ENCODE measurements at regions not wholly inside any gene's neighbourhood (a gene's known extent, or its start where the extent isn't known, plus 50 kb on each side); places are given as distances from the start of the nearest gene placed in this dataset.

DNA sequence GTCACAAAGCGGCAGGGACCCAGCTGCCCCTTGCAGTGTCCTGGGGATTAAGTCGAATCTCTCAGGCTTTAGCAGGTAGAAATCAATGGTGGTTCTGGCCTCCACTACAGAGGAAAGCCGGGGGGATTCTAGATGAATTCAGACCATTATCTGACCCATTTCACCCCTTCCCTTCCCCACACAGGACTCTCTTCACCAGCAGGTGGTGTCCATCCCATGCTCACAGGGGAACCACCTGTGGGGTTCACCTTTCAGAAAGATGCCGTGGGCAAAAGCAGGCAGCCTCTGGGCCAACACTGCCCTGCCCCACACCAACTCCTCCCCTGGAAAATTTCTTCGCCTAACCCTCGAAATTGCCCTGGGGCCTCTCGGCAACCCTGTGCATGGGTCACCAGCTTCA, 123.8 kb upstream of the GGTLC1 start:
- no TSS peak for BruUV-seq (replicated peaks)
- no peak overlapping the region for H3K4me2 ChIP-seq (ENCODE audit: insufficient read depth, low read length)
- no peaks in the 10 kb centered on the region for H3K9me3 ChIP-seq (replicated peaks; ENCODE audit: control insufficient read depth, insufficient read depth, low read depth, low read length)
- no peak for DNase-seq (ENCODE audit: extremely low read depth in 1 of 4, low spot score in 3 of 4)
- no peaks in the 10 kb centered on the region for H4K20me1 ChIP-seq (replicated peaks; ENCODE audit: control insufficient read depth, insufficient read depth, low read length)
- H3K79me2 ChIP-seq (ENCODE audit: control insufficient read depth, insufficient read depth, low read length) = no peaks in the 10 kb centered on the region
- no peaks in the 10 kb centered on the region for H3K27me3 ChIP-seq (ENCODE audit: control insufficient read depth in 2 of 2, insufficient read depth in 2 of 2, low read length in 2 of 2)
- no peak overlapping the region for H3K9ac ChIP-seq (ENCODE audit: insufficient read depth in 1 of 2, low read depth in 2 of 2, low read length in 2 of 2)
- intact Hi-C loops (cut with micrococcal nuclease) (no loop called here), in situ Hi-C loops (cut with MboI) (no loop called here)
- H3K9me1 ChIP-seq (ENCODE audit: control insufficient read depth, insufficient read depth, low read length) = no peaks in the 10 kb centered on the region
- FAIRE-seq = no peak
- no peak for ATAC-seq
- no peak overlapping the region for H3K27ac ChIP-seq (ENCODE audit: extremely low read depth, low read depth, low read length)
- POLR2A ChIA-PET = no interaction called here
- no peaks in the 10 kb centered on the region for H3K4me1 ChIP-seq (replicated peaks in 1 of 2; ENCODE audit: control insufficient read depth in 2 of 2, insufficient read depth in 2 of 2, low read length in 2 of 2)
- H3K36me3 ChIP-seq (ENCODE audit: control insufficient read depth, insufficient read depth, low read length) = no peaks in the 10 kb centered on the region
- no peak overlapping the region for H2AFZ ChIP-seq (ENCODE audit: low read depth, low read length)
- 0% methylated on average over 4 of the region's 7 CpGs for WGBS (ENCODE audit: insufficient coverage, low coverage, missing lambda C conversion rate)
- CTCF ChIA-PET (ENCODE audit: low intra/inter-chr PET ratio) = no interaction called here
- H3K4me3 ChIP-seq = no peak overlapping the region
- TF ChIP-seq, protein P1, sequence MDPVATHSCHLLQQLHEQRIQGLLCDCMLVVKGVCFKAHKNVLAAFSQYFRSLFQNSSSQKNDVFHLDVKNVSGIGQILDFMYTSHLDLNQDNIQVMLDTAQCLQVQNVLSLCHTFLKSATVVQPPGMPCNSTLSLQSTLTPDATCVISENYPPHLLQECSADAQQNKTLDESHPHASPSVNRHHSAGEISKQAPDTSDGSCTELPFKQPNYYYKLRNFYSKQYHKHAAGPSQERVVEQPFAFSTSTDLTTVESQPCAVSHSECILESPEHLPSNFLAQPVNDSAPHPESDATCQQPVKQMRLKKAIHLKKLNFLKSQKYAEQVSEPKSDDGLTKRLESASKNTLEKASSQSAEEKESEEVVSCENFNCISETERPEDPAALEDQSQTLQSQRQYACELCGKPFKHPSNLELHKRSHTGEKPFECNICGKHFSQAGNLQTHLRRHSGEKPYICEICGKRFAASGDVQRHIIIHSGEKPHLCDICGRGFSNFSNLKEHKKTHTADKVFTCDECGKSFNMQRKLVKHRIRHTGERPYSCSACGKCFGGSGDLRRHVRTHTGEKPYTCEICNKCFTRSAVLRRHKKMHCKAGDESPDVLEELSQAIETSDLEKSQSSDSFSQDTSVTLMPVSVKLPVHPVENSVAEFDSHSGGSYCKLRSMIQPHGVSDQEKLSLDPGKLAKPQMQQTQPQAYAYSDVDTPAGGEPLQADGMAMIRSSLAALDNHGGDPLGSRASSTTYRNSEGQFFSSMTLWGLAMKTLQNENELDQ (CRISPR knock-in tag; IDR thresholded peaks at IDR 0.05; ENCODE audit: borderline replicate concordance) = no peak
- TF ChIP-seq MEF2D (tag; conservative IDR thresholded peaks at IDR 0.05; ENCODE audit: low read depth) (no peak), YBX1 (IDR thresholded peaks at IDR 0.05) (no peak), KAT2B (IDR thresholded peaks at IDR 0.05; ENCODE audit: low read depth, low read length) (no peak), BRD9 (IDR thresholded peaks at IDR 0.05; ENCODE audit: low read depth, partially characterized antibody) (no peak)
- TF ChIP-seq, protein P2, sequence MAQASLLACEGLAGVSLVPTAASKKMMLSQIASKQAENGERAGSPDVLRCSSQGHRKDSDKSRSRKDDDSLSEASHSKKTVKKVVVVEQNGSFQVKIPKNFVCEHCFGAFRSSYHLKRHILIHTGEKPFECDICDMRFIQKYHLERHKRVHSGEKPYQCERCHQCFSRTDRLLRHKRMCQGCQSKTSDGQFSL (CRISPR knock-in tag; IDR thresholded peaks at IDR 0.05) = no peak
- TF ChIP-seq, protein P2 (tag; IDR thresholded peaks at IDR 0.05) = no peak
- TF ChIP-seq, protein P3, sequence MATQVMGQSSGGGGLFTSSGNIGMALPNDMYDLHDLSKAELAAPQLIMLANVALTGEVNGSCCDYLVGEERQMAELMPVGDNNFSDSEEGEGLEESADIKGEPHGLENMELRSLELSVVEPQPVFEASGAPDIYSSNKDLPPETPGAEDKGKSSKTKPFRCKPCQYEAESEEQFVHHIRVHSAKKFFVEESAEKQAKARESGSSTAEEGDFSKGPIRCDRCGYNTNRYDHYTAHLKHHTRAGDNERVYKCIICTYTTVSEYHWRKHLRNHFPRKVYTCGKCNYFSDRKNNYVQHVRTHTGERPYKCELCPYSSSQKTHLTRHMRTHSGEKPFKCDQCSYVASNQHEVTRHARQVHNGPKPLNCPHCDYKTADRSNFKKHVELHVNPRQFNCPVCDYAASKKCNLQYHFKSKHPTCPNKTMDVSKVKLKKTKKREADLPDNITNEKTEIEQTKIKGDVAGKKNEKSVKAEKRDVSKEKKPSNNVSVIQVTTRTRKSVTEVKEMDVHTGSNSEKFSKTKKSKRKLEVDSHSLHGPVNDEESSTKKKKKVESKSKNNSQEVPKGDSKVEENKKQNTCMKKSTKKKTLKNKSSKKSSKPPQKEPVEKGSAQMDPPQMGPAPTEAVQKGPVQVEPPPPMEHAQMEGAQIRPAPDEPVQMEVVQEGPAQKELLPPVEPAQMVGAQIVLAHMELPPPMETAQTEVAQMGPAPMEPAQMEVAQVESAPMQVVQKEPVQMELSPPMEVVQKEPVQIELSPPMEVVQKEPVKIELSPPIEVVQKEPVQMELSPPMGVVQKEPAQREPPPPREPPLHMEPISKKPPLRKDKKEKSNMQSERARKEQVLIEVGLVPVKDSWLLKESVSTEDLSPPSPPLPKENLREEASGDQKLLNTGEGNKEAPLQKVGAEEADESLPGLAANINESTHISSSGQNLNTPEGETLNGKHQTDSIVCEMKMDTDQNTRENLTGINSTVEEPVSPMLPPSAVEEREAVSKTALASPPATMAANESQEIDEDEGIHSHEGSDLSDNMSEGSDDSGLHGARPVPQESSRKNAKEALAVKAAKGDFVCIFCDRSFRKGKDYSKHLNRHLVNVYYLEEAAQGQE (IDR thresholded peaks at IDR 0.05; ENCODE audit: borderline replicate concordance) = no peak
- TF ChIP-seq, protein P3 (CRISPR knock-in tag; IDR thresholded peaks at IDR 0.05; ENCODE audit: low read depth) = no peak

All from K562 (cell line).